GM19395 (cell line): ENCODE measurements at regions not wholly inside any gene's neighbourhood (a gene's known extent, or its start where the extent isn't known, plus 50 kb on each side); places are given as distances from the start of the nearest gene placed in this dataset.
A peak's percentile ranks its signal among the peaks of the same experiment; 100 is the strongest.

ENCODE experiments used
- ATAC-seq: cut with Tn5 transposase; IDR thresholded peaks from one replicate; pipeline ENCODE4 v1.9.1; 2021; ENCODE audit warnings: mild to moderate bottlenecking, moderate library complexity; ENCODE audit not compliant: unreplicated experiment

DNA sequence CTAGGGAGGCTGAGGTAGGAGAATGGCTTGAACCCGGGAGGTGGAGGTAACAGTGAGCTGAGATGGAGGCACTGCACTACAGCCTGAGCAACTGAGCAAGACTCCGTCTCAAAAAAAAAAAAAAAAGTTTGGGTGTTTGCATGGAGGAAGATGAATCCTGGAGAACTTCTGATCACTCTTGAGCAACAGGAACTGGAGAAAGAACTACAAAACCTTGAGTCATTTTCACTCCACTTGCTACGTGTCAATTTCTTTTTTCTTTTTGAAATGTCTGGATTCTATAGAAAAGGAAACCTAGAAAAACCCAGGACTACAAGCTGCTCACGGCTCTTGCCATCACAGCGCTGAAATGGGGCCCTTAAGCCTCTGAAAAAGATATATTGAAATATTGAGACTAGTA, 189.6 kb upstream of the NRP1 start:
- ATAC-seq = no peak

DNA sequence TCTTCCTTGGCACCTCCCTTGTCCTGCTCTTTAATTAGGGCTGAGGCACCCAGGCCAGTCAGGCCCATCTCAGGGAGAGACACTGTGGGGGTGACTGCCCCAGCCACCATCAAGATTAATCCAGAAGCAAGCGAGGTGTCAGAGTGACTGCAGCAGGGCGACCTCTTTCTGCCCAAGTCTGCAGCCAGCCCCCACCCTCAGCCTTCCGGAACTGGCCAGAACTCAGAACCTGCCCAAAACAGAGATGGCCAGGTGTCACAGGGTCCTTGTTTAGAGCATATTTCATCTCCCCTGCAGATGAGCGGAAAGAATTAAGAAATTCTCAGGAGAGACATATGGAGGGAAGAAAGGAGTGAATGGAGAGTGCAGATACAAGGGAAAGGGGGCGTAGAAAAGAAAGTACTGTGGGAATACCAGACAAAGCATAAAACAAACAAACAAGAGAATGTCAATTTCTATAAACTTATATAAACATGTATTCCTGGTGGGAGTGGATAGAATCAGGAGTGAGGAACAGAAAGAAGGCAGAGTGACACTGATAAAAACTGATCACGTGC, 188.8 kb upstream of the NRP1 start:
- ATAC-seq = no peak

DNA sequence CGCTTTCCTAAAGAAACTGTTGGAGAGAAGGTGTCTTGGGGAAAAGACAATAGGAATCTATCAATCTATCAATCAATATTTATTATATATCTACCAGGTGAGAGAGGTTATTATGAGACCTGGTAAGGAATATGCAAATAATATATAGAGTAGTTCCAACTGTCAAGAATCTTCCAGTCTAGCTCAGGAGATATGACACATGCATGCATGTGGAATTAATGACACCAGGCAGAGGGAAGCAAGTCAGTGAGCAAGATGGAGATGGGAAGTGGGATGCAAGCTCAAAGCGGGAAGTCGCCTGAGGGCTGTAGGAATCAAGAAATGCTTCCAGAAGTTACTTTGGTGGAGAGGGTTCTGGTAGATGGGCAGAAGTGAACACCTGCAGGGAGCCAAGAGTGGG, 187.4 kb upstream of the NRP1 start:
- ATAC-seq = no peak

DNA sequence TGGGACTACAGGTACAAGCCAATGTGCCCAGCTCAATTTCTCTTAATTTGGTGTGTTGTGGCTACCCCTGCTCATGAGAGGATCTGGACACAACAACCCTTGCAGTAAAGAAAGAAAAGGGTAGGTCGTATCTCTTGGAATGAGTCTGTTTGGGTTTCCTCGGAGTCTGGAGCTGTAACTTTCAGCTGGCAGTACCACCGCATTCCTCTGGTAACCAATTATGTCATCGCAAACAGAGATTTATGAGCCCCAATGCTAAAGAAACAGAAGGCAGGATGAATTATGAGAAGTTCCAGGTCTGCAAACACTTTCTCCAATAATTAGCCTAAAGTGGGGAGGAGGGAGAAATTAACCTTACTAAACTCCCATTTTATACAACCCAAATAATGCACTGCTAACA, 186.6 kb upstream of the NRP1 start:
- no peak for ATAC-seq

DNA sequence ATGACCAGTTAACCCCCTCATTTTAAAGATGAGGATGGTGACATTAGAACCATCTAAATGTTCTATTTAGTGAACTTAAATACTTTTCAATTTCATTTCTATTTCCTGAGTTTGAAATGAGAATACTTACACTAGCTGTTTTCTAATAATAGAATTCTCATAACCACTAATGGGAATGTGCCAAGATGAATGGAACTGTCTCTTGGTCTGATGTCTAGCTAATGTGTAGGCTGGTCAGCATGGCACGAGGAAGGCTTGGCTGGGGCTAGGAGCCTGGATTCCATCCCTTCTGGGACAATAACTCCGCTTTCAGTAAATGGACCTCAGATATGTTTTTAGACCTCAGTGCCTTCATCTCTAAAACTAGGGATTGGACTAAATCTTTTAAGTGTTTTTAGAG, 185.8 kb upstream of the NRP1 start:
- ATAC-seq = no peak

DNA sequence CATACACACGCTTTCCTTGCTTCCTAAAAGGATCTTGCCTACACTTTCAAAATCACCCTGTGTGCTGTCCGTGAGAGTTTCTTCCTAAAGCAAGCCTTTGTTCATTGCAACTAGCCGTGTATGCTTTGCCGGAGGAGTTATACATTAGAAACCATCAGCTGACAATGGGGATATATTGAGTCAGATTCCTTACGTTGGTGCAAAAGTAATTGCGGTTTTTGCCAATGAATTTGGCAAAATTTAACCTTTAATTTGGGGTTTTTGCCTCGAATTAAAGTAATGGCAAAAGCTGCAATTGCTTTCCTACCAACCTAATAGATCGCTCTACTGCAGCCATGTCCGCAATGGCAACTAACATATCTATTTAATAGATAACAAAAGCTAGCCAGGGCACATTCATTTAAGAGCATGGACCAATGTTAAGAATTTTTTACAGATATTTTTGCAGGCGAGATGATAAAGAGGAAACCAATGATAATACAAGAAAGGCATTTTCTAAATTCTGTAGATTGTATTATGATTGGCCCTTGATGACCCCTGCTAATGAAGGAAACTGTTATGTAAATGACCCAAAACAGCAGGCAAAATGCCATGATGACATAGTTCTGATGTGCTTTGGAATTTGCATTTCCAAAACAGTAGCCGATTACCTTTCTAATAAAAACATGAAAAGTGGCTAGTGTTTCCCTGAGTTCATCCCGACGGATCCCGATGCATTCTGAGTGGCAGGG, 184.8 kb upstream of the NRP1 start:
- ATAC-seq = no peak

DNA sequence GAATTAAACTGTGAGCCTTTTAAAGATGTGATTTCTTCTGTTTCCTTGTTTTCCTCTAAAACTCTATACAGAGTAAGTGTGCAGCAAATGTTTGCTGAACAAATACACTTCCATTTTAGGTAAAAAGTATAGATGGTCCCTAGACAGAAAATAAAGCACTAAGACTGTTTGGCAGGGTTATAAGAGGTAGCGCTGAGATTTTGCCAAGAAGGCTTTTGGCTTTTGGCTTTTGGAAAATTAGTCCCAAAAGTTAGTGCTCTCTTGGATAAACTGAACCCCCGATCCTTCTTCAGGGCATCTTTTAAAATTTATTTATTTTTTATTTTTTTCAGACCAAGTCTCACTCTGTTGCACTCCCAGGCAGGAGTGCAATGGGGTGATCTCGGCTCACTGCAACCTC, 175.7 kb upstream of the NRP1 start:
- no peak for ATAC-seq

DNA sequence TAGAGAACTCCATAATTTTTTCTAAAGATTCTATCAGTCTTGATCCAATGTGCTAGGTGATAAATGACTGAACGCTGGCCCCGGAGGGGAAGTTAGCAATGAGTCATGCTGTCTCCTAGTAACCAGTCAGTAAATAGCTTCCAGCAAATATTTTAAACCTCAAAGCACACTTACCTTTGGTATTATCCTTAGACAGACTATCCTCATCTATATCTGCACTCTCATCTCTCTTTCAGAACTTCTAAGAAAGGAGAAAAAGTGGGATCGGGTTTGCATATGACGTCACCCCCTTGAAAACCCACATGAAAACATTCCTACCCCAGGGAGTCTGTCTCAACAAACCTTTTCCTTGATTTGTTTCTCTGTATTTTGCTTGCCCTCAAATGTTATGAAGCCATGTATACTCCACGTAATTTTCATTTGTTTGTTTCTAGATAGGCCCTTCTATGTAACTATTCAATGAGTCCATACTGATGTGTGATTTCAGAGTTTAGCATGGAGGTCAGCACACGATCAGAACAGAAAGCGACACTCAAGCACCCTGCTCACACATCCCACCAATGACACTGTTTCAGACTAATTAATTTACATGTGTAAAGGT, 174.9 kb upstream of the NRP1 start:
- ATAC-seq = peak; percentile 83

DNA sequence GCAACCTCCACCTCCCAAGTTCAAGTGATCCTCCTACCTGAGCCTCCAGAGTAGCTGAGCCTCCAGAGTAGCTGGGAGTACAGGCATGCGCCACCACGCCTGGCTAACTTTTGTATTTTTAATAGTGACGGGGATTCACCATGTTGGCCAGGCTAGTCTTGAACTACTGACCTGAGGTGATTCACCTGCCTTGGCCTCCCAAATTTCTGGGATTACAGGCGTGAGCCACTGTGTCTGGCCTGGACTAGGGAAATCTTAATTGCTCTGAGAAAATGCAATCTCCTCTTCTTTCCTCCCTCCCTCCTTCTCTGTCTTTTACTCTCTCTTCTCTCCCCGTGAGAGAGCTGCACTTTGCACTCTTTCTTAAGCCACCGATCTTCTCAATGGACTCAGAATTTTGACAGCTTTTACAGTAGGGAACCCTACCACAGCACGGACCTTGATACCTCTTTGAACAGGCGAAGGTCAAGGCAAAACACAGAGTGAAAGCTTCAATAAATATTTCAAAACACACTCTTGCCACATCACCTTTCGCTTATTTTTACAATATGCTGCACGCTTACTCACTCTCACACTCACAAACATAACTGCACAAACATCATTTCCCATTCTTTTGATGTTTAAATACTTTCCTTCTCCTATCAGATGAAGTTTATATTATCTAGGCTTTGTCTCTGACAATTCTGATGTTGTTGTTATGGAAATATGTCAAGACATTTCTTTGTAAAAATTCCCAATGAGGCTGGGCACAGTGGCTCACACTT, 173.4 kb upstream of the NRP1 start:
- no peak for ATAC-seq

DNA sequence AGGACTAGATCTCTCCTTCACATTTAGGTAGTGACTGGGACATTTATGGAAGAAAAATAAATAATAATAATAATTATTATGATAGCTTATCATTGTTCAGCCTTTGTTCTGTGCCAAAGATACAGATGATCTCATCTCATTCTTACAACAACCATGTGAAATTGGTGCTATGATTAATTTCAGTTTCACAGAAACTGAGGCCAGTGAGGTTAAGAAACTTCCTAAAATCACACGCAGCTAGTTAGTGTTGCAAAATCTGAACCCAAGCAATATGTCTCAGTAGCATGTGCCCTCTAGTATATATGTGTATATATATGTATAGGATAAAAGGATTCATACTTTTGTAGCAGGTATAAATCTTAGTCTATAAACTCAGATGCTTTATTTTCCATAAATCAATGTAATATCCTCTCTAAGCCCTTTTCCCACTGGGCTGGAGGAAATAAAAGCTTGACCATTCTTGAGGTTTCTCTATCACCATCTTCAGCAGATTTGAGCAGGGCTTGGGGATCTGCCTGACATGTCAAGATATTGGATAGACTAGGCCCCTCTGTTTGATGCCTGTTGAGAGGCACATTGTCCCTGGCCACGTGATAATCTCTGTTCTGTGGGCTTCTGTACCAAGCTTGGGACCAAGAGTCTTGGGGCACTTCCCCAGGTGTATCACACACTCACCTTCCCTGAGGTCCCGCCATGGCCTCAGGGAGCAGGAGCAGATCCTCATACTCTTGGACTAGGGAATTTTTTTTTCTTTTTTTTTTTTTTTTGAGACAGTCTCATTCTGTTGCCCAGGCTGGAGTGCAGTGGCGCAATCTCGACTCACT, 172.6 kb upstream of the NRP1 start:
- ATAC-seq = peak; percentile 86

DNA sequence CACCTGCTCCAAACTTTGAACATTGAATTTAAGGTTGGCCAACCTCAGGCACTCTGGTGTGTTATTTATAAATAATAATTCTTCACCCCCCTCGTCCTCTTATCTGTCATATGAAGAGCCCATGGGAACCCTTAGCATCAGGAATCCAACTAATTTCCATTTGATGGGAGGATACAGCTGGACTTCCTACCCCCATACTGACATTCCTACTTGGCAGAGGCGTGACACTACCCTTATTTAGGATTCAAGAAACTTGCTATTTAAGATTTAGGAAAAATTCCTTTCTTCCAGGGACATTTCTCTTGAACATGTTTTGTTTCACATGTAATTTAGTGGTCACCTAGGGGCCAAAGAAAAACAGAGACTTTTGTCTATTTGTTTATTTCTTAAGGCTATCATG, 171.9 kb upstream of the NRP1 start:
- peak; percentile 4 for ATAC-seq

DNA sequence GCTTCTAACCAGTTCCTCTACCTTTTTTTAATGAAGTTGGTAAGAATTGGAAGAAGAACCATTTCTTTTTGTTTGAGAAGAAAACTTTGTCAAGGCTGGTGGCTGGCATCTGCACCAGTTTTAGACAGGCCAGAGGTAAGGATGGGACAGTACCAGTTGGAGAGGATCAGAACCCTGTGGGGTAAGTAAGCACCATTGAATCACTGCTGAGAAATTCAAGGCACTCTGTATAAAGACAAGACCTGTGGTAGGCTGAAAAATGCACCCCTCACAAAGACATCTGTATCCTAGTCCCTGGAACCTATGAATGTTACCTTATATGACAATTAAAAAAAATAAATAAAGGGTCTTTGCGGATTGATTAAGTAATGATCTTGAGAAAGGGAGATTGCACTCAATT, 166.7 kb upstream of the NRP1 start:
- ATAC-seq = no peak

DNA sequence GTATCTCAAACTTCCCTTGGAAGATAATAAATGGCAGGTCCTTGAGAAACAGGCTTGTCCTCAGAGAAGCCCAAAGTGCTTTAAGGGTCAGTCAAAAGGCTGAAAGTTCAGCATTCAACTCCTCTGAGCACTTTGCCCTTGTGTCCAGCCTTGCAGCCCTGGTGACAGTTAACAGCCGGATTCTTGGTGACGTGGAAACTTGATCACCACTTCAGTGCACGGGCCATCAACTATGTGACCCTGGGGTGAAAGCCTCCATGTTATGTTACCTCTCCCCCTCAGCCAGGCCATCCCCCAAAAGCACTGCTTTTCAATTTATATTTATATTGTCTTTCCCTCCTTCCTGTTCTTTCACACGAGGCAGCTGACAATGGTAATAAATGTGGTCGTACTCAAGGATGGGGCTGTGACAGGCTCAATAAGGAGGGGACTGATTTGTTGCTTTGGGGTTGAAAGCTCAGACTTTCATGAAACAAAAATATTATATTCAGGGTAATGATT, 164.0 kb upstream of the NRP1 start:
- ATAC-seq = no peak

DNA sequence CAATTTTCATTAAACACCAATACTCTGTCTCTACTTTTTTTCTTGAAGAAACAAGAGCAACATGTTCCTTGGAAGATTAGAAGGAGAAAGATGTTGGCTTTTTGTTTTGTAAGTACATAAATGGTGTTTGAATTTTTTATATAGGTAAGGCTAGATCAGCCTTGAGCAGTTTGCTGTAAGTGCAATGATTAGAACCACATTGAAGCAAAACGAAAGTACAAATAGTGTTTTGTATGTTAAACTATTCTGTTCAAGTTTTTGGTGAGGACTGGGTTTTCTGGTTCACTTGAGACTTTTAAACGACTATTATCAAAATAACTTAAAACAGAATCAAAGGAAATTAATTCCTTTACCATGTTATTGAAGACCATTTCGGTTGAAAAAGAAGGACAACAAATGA, 162.9 kb upstream of the NRP1 start:
- no peak for ATAC-seq

DNA sequence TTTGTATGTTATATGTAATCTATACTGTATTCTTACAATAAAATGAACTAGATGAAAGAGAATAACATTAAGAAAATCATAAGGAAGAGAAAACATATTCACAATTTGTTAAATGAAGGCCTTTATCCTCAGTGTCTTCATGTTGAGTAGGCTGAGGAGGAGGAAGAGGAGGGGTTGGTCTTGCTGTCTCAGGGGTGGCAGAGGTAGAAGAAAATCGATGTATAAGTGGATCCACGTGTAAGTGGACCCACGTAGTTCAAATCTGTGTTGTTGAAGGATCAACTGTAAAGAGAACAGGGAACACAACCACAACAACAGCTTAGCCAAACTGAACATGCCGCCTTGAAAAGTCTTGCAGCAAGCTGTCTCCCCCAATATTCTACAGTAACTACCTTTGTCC, 161.6 kb upstream of the NRP1 start:
- no peak for ATAC-seq

DNA sequence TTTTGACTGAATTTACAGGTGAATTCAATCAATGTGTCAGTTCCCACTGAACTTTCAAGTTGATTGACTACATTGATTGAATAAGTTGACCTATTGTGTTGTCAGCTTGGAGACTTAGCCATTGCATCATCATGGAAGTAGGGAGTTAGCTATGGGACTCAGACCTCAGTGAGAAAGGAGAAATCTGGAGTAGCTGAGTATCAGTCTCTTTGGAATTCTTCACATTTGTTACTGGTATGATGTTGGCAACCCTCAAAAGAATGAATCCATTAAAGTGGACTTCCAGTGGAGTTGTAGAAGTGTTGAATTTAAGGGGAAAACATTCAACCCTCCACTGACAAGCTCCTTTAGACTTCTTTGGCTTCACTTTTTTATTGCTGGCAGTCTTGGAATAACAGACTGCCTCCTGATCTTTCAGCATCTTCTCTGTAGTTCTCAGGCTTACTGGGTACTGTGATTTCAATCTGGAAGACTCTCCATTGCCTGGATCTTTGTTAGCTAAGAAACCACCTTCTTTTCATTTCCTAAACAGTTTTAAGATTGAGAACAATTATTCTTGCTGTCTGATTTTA, 160.3 kb upstream of the NRP1 start:
- no peak for ATAC-seq

DNA sequence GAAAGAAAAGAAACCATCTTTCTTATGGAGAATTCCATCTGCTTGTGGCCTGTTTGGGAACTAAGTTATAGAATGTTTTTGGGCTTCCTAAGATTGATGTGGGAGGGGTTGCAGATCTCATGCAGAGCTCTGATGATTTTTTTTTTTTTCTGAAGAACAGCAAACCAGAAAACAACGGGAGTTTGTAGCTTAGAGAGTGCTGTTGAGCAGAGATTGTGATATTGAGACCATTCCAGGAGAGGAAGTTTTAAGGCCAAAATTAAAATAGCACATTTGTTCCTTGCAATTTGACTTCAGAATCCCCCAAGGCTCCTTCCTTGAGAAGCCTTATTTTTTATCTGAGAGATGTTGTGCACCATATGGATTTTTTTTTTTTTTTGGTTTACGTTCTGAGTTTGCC, 159.5 kb upstream of the NRP1 start:
- no peak for ATAC-seq

DNA sequence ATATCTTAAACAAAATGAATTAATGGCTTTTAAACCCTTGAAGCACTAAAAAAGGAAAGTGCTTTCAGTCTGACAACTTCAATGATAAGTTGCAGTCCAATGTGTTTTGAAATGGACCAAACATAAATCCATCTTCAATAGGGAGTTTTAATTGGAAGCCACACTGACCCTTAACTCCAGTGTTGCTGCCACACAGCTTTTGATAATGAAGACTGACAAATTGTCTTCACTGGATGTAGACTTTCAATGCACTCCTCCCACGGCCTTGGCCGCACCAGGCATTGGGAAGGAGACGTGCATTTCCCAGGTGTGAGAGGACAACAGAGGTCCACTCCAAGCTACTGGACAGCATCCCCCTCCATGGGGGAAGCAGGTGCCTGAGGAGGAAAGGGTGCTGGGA, 159.0 kb upstream of the NRP1 start:
- ATAC-seq = no peak

DNA sequence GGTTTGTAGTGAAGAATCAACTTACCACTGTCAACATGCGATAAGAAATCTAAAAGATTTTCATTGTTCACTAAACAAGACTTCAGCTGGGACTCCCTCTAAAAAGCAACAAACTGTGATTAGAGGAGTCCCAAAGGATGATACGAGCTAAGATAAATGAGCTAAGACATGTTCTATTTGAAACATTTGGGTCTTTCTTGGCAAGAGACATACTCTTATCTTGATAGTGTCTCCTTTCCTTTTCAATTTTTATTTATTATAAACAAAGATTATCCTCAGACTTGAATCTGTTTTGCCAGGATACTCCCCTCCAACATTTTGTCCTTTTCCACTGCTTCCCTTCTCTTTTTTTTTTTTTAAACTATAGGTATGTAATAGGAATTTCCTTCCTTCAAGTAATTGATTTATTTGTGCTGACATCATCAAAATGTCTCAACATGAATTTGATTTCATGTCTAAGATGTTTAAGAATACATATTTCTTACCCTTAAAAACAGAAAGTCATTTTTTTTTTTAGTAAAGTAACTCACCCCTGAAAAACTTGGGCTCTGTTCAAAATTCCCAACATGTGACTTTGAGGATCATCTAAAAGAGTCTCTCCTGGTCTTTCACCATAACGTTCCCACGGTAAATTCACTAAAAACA, 158.4 kb upstream of the NRP1 start:
- no peak for ATAC-seq
